GM19025 (cell line): ENCODE measurements at regions not wholly inside any gene's neighbourhood (a gene's known extent, or its start where the extent isn't known, plus 50 kb on each side); places are given as distances from the start of the nearest gene placed in this dataset.

Source experiments
- ATAC-seq: cut with Tn5 transposase; IDR thresholded peaks from one replicate; pipeline ENCODE4 v1.9.1; 2021; ENCODE audit warnings: mild to moderate bottlenecking, low read depth, moderate library complexity; ENCODE audit not compliant: unreplicated experiment

GRCh38 chr6:6704103-6705060 is 115.9 kb downstream of the LY86 start:
- ATAC-seq: no peak

GRCh38 chr6:6705061-6705425 is 116.5 kb downstream of the LY86 start:
- ATAC-seq: no peak

GRCh38 chr6:6705915-6706675 is 117.6 kb downstream of the LY86 start:
- ATAC-seq: no peak

GRCh38 chr6:6707143-6707542 is 118.6 kb downstream of the LY86 start:
- no peak for ATAC-seq

GRCh38 chr6:6709106-6709505 is 120.6 kb downstream of the LY86 start:
- ATAC-seq: no peak

- ATAC-seq: no peak
Measured at GRCh38 chr6:6711031-6711785, 122.7 kb downstream of the LY86 start.

GRCh38 chr6:6711832-6712448 is 123.4 kb downstream of the LY86 start:
- ATAC-seq: no peak

GRCh38 chr6:6712449-6713403 is 124.2 kb downstream of the LY86 start:
- no peak for ATAC-seq

- no peak for ATAC-seq
Measured at GRCh38 chr6:6713657-6714056, 125.1 kb downstream of the LY86 start.

GRCh38 chr6:6714118-6714897 is 125.8 kb downstream of the LY86 start:
- ATAC-seq: no peak

GRCh38 chr6:6714953-6715352 is 126.4 kb downstream of the LY86 start:
- no peak for ATAC-seq

- no peak for ATAC-seq
Measured at GRCh38 chr6:6715465-6715864, 126.9 kb downstream of the LY86 start.

- ATAC-seq: no peak
Measured at GRCh38 chr6:6716998-6717763, 128.7 kb downstream of the LY86 start.

GRCh38 chr6:6717953-6718352 is 129.4 kb downstream of the LY86 start:
- ATAC-seq: no peak

- no peak for ATAC-seq
Measured at GRCh38 chr6:6721606-6722005, 133.1 kb downstream of the LY86 start.

GRCh38 chr6:6722195-6722594 is 133.7 kb downstream of the LY86 start:
- no peak for ATAC-seq

GRCh38 chr6:6723361-6723760 is 134.8 kb downstream of the LY86 start:
- no peak for ATAC-seq
